PFSK-1 (cell line): ENCODE measurements at regions not wholly inside any gene's neighbourhood (a gene's known extent, or its start where the extent isn't known, plus 50 kb on each side); places are given as distances from the start of the nearest gene placed in this dataset.

Source experiments
- POLR2AphosphoS5 ChIP-seq: IDR thresholded peaks from 2 replicates; pipeline ENCODE4 v1.6.1; 2012; ENCODE audit warnings: low read depth, mild to moderate bottlenecking, control low read depth, low read length, moderate library complexity
- REST ChIP-seq, 2 experiments: IDR thresholded peaks; 2 replicates each; pipeline versions ENCODE4 v1.6.1 to v1.8.0; 2011 to 2012; ENCODE audit warnings: low read depth in 2 of 2, low read length in 2 of 2, control low read depth in 1 of 2, inconsistent platforms in 1 of 2, mild to moderate bottlenecking in 1 of 2, moderate library complexity in 1 of 2; ENCODE audit not compliant: insufficient read depth in 1 of 2
- SIN3A ChIP-seq: IDR thresholded peaks from 2 replicates; pipeline ENCODE4 v1.6.1; 2012; ENCODE audit warnings: mild to moderate bottlenecking, low read length, moderate library complexity, borderline replicate concordance; ENCODE audit not compliant: insufficient read depth

GRCh38 chr6:144634371-144634770 is 349.2 kb downstream of the UTRN start:
- no peak for TF ChIP-seq SIN3A
- no peak for TF ChIP-seq REST (IDR thresholded peaks at IDR 0.05; ENCODE audit: insufficient read depth in 1 of 2, low read depth in 2 of 2, low read length in 2 of 2)
- TF ChIP-seq POLR2AphosphoS5: no peak
